GM21786 (cell line): ENCODE measurements at regions not wholly inside any gene's neighbourhood (a gene's known extent, or its start where the extent isn't known, plus 50 kb on each side); places are given as distances from the start of the nearest gene placed in this dataset.
A peak's percentile ranks its signal among the peaks of the same experiment; 100 is the strongest.
"Not testable (repeated sequence)": the region's sequence is repeated elsewhere in the genome, so short reads cannot be mapped to it uniquely, and the experiment has no call there.

Experiments
- ATAC-seq: cut with Tn5 transposase; IDR thresholded peaks from one replicate; pipeline ENCODE4 v1.9.1; 2021; ENCODE audit not compliant: unreplicated experiment

DNA sequence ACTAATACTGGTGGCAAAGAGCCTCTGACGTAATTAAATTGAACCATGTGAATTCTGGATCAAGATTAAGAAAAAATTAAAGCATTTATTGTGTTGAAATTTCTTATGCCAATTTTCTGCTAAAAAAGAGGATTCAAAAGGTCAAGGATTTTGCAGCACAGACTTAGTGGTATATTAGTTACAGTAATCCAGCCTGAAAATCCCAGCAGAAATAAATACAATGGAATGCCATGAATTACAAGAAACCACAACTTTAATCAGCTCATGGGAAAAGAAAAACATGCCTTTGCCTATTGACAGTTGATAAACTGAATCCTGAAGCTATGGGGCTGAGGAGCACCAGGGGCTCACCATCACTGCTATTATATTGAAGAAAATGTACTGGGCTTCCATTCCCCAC lies 114.8 kb upstream of the SATB2 start:
- no peak for ATAC-seq

DNA sequence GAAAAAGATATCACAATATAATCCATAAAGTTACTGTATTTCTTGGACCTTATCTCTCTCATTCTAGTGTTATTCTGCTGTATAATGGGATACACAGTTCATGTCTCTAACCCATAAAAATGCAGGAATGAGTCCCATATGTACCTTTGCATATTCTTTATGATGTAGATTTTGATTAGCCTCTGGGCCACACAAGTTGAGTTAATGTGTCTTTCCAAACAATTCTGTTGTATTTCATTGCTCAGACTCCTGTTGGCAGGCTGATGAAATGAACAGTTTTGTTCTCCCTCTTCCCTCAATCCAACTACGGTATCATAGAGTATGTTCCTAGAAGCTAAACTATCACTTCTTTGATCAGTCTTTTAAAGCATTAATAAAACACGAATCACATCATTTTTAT lies 113.2 kb upstream of the SATB2 start:
- ATAC-seq: no peak

DNA sequence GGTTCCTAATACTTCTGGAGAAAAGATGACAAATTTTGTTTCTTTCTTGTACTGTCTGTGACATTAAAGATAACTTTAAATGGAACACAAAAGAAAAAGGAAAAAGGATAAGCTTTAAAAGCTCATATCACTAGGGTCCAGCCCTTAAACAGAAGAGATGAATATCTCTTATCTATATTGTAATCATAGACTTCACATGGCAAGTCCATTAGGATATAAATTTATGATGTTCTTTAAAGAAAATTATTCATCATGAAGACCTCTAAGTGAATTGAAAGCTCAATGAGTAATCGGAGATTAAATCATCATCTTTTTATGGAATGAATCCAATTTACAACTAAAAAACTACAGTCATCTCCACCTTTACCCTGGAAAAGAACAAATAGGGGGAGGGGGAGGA lies 111.6 kb upstream of the SATB2 start:
- ATAC-seq: no peak

DNA sequence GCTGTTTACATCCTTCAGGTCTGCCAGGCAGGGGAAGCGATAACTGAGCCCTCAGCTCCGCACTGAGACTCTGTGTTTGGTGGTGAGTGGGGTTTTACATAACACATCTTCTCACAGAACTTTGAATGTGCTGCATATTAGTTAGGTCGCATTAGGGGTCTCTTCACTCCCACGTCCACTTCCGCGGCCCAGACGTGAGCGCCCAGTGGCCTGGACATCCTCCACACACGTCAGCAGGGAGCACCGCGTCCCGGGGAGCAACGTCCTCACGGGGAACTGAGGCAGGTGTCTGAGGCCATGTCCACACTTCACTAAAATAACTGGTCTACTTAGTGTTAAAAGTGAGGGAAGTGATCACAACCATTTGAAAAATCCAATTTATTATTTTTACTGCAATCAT lies 100.4 kb upstream of the SATB2 start:
- ATAC-seq: no peak

DNA sequence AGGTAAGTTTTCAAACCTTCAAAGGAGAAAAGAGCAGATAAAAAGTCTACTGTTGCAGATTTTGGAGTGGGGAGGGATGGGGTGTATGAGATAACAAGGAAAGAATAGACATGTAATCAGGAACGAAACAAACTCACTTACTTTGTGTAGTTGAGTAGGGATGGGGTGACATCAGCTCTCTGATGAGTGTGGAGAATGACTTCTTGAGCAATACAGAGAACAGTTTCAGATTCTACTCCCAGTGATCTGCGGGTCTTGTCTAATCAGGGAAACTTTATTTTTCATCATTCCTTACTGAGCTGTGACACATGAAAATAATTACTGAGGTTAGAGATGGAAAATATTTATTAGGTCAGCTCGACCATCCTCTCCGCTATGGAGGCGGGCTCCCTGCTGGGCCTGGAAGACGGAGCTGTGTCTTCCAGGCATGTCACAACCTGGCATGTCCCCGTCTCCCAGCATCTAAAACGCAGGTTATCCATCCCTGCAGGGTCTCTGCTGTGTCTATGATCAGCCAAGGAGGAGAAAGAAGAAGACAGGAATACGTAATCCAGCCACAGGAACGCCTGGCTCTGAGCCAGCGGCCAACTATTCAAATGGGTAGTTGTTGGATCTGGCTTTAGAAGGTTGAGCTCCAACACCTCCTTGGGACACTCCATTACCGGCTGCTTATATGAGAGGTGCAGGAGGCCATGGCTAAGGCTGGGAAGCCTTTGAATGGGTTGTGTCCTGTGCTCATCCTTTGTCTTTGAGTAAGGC lies 99.0 kb upstream of the SATB2 start:
- no peak for ATAC-seq

DNA sequence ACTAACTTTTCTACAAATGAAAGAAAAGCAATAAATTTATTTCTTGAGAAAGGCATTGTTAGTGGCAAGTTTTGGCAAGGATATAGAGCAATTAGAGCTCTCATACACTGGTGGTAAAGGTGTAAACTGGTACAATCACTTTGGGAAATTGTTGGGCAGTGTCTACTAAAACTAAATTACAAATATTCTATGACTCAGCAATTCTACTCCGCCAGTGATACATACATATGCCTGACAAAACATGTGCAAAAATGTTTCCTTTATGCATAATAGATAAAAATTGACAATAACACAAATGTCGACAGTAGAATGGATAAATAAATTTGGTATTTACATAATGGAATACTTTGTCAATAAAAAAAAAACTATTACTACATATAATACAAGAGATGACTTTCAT lies 96.3 kb upstream of the SATB2 start:
- ATAC-seq: no peak

DNA sequence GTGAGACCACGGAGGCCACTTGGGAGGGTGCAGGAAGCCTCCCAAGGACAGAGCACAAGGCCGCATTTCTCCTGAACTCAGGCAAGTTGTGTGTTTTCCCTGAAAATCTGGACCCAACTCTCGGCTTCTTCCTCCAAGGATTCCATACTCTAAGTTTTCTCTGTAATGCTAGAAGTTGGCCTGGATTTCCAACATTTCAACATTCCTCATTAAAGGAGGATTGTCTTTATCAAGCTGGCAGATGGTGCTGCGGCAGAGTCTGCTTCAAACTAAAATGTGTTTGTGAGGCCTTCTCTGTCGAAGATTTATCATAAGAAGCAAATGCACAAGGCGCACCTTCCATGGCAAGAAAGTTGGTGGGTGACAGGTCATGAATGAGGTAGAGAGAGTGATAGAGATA lies 94.4 kb upstream of the SATB2 start:
- ATAC-seq: no peak

DNA sequence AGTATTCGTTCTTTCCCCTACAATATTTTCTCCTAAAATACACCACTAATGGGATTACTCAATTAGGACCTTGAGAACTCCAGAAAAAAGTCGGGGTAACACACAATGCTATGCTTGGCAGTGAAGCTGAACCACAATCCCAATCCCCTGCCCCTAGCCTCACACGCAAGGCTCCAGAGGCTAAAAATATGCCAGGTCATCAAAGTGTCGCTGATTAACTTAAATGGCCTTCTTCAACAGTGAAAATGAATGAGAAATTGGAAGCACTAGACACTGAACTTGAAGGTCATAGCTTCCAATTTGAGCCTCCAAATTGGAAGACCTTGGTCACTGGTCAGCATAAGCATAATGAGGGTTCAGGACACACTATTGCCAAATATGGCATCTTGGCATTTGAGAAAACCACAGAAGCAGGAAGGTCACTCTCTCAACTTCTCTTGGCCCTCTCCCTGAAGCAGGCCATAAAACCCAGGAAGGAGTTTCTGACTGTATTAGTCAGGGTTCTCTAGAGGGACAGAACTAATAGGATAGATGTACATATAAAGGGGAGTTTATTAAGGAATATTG lies 86.0 kb upstream of the SATB2 start:
- no peak for ATAC-seq

DNA sequence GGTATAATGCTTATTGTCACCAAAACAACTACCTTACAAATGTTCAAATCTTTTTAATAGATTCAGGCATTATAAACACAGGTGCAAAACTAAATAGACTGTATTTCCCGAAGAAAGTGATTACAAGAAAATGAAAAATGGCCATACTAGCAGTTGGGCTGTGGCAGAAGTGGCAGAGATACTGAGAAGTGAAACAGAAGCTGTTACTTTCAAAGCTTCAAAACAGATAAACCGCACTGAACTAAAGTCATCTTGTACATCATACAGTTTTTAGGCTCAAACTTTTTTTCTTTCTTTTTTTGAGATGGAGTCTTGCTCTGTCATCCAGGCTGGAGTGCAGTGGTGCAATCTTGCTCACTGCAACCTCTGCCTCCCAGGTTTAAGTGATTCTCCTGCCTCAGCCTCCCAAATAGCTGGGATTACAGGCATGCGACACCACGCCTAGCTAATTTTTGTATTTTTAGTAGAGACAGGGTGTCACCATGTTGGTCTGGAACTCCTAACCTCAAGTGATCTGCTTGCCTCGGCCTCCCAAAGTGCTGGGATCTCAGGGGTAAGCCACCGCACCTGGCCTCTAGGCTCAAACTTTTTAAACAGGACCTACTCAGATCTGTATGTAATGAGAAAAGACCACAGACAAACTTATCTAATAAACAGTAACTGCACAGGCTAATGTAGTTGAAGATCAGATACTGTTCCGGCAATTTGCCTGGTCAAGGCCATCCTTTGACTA lies 77.9 kb upstream of the SATB2 start:
- ATAC-seq: no peak

DNA sequence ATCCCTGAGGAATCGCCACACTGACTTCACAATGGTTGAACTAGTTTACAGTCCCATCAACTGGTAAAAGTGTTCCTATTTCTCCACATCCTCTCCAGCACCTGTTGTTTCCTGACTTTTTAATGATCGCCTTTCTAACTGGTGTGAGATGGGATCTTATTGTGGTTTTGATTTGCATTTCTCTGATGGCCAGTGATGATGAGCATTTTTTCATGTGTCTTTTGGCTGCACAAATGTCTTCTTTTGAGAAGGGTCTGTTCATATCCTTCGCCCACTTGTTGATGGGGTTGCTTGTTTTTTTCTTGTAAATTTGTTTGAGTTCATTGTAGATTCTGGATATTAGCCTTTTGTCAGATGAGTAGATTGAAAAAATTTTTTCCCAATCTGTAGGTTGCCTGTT lies 76.1 kb upstream of the SATB2 start:
- not testable (repeated sequence) for ATAC-seq

DNA sequence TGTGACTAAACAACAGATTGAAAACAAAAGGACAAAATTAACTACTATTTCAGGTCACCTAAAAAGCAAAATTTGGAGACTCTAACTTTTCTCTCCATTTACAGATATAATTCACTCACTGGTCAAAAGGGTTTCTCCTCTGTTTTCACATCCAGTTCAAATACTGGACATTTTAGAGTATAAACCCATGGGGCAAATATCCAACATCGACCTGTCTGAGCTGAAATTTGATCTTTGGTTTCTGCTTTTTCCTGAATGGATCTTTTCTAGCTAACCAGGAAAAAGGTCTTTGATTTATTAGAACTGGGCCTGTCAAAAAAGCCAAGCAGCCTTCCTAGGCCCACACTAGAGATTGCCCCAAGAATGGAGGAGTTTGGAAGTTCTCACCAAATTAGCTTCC lies 69.3 kb upstream of the SATB2 start:
- ATAC-seq: no peak

DNA sequence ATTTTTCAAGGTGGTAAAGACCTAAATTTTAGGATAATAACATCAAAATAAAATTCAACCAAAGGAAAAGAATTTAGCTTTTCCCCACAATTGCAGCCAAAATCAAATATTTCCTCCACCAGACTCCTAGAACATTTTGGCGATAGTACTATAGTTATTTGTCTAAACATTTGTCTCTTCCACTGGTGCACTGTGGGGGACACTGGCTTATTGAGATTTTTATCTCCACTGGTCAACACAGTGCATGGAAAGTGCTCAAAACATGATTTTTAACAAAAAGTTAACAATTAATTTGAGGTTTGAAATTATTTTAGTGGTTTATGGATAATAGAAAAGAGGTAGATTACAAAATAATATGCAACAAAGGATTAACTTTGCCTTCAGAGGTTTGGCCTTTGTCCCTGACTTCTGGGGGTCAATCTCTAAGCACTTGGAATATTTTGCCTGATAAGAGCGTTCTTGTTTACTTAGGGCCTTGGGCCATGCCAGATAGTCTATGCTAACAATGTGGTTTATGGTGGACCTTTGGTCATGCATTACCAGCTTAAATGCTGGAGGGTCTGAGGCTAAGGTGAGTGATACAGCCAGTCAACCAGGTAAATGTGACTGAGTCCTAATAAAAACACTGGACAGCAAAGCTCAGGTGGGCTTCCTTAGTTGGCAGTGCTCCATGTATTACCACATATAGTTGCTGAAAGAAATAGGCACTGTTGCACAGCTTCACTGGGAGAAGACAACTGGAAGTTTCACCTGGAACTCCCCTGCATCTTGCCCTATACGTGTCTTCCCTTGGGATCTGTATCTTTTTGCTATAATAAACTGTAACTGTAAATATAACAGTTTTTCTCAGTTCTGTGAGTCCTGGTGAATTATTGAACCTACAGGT lies 67.2 kb upstream of the SATB2 start:
- ATAC-seq: no peak

DNA sequence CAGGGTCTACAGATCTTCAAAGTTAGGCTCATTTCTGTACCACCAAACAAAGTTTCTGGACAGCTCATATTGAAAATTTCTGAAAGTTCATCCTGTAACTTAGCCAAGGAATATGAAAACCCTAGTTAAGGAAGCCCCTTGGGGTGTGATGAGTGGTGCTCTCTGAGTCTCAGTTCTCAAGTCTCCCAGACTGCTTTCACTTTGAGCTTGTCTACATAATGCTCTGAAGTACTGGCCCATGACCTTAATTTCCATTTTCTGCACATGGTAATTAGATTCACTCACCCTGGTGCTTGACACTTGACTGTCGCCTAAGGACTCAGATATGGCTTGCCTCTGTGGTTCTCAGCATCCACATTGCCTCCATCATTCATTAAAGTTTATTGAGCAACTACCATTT lies 51.7 kb upstream of the SATB2 start:
- ATAC-seq: peak; percentile 89
